Neural cell (in vitro differentiated cells): ENCODE measurements at regions not wholly inside any gene's neighbourhood (a gene's known extent, or its start where the extent isn't known, plus 50 kb on each side); places are given as distances from the start of the nearest gene placed in this dataset.

ENCODE experiments used
- EP300 ChIP-seq: fragments of 450-650 bp; conservative IDR thresholded peaks from 2 replicates; pipeline ENCODE4 v1.6.1; 2014; ENCODE audit warnings: antibody characterized with exemption, mild to moderate bottlenecking, moderate library complexity; ENCODE audit not compliant: poor library complexity, severe bottlenecking
- EZH2 ChIP-seq: fragments of 200-600, 300-800 bp; shearing (Covaris generic), sonication (generic); IDR thresholded peaks from 2 replicates; pipeline ENCODE4 v1.6.1; 2014; ENCODE audit warnings: antibody characterized with exemption, low read length, borderline replicate concordance, mild to moderate bottlenecking; ENCODE audit not compliant: insufficient read depth, poor library complexity, severe bottlenecking
- MXI1 ChIP-seq: fragments of 450-650 bp; conservative IDR thresholded peaks from 2 replicates; pipeline ENCODE4 v1.6.1; 2014; ENCODE audit warnings: antibody characterized with exemption, mild to moderate bottlenecking; ENCODE audit not compliant: poor library complexity, severe bottlenecking
- POLR2AphosphoS5 ChIP-seq: IDR thresholded peaks from 2 replicates; pipeline ENCODE4 v1.6.1; 2012
- TAF1 ChIP-seq: IDR thresholded peaks from 2 replicates; pipeline ENCODE4 v1.6.1; 2012; ENCODE audit warnings: low read depth
- TF ChIP-seq, protein P1 (sequence below): fragments of 450-650 bp; IDR thresholded peaks from 2 replicates; pipeline ENCODE4 v1.5.1; 2014; ENCODE audit warnings: antibody characterized with exemption, mild to moderate bottlenecking, moderate library complexity; ENCODE audit not compliant: poor library complexity, severe bottlenecking
- TF ChIP-seq, protein P2 (sequence below): IDR thresholded peaks from 2 replicates; pipeline ENCODE4 v1.6.1; 2012; ENCODE audit warnings: borderline replicate concordance

DNA sequence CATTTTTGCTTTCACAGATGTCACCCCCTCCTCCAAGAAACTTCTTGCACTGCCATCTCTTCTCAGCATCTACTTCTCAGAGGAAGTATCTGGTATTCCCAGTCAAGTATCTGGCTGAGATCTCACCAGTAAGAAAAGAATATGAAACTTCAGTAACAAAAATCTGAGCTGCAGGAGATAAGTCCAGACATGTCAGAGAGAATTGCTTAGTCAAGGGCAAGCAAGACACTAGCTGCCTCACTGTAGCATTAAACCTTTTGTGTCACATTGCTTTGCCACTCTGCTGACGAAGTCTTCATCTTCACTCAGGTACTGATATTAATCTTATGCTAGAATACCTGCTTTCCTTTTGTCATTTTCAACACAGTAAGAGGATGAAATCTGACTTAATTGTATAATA is 70.6 kb upstream of the ZC3H12C start:
- TF ChIP-seq, protein P1, sequence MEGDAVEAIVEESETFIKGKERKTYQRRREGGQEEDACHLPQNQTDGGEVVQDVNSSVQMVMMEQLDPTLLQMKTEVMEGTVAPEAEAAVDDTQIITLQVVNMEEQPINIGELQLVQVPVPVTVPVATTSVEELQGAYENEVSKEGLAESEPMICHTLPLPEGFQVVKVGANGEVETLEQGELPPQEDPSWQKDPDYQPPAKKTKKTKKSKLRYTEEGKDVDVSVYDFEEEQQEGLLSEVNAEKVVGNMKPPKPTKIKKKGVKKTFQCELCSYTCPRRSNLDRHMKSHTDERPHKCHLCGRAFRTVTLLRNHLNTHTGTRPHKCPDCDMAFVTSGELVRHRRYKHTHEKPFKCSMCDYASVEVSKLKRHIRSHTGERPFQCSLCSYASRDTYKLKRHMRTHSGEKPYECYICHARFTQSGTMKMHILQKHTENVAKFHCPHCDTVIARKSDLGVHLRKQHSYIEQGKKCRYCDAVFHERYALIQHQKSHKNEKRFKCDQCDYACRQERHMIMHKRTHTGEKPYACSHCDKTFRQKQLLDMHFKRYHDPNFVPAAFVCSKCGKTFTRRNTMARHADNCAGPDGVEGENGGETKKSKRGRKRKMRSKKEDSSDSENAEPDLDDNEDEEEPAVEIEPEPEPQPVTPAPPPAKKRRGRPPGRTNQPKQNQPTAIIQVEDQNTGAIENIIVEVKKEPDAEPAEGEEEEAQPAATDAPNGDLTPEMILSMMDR = no peak
- no peak for TF ChIP-seq EP300
- TF ChIP-seq, protein P2, sequence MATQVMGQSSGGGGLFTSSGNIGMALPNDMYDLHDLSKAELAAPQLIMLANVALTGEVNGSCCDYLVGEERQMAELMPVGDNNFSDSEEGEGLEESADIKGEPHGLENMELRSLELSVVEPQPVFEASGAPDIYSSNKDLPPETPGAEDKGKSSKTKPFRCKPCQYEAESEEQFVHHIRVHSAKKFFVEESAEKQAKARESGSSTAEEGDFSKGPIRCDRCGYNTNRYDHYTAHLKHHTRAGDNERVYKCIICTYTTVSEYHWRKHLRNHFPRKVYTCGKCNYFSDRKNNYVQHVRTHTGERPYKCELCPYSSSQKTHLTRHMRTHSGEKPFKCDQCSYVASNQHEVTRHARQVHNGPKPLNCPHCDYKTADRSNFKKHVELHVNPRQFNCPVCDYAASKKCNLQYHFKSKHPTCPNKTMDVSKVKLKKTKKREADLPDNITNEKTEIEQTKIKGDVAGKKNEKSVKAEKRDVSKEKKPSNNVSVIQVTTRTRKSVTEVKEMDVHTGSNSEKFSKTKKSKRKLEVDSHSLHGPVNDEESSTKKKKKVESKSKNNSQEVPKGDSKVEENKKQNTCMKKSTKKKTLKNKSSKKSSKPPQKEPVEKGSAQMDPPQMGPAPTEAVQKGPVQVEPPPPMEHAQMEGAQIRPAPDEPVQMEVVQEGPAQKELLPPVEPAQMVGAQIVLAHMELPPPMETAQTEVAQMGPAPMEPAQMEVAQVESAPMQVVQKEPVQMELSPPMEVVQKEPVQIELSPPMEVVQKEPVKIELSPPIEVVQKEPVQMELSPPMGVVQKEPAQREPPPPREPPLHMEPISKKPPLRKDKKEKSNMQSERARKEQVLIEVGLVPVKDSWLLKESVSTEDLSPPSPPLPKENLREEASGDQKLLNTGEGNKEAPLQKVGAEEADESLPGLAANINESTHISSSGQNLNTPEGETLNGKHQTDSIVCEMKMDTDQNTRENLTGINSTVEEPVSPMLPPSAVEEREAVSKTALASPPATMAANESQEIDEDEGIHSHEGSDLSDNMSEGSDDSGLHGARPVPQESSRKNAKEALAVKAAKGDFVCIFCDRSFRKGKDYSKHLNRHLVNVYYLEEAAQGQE = no peak
- no peak for TF ChIP-seq EZH2
- TF ChIP-seq POLR2AphosphoS5 = no peak
- no peak for TF ChIP-seq MXI1
- TF ChIP-seq TAF1 = no peak
